ENCODE measurements at regions not wholly inside any gene's neighbourhood (a gene's known extent, or its start where the extent isn't known, plus 50 kb on each side); places are given as distances from the start of the nearest gene placed in this dataset.

GRCh38 chr2:120511536-120511935 is 165.6 kb downstream of the INHBB start:
- Histone ChIP-seq H2BK12ac (ENCODE audit: insufficient read length, low read depth, low read length) (no peak overlapping the region), H3K27me3 (ENCODE audit: insufficient read depth, low read length) (no peaks in the 10 kb centered on the region), H3K9ac (ENCODE audit: extremely low read depth, insufficient read length, low read length) (no peak overlapping the region), H4K5ac (ENCODE audit: insufficient read length, low read depth, low read length) (no peak overlapping the region), H2BK15ac (ENCODE audit: low read depth, low read length) (no peak overlapping the region), H3T11ph (ENCODE audit: low read length) (no peak overlapping the region), H3K56ac (ENCODE audit: insufficient read length, low read depth, low read length) (no peak overlapping the region), H3K18ac (ENCODE audit: insufficient read length, low read depth, low read length) (no peak overlapping the region), H3K79me1 (ENCODE audit: insufficient read depth, low read depth, low read length, poor library complexity, severe bottlenecking) (no peaks in the 10 kb centered on the region), H3K79me2 (ENCODE audit: insufficient read depth, low read length) (no peaks in the 10 kb centered on the region), H3K14ac (ENCODE audit: insufficient read depth, low read length) (no peak overlapping the region), H2AK5ac (ENCODE audit: insufficient read length, low read length) (no peak overlapping the region), H2AFZ (ENCODE audit: low read length) (no peak overlapping the region), H3K23me2 (ENCODE audit: insufficient read length, low read depth, low read length, poor library complexity, severe bottlenecking) (no peaks in the 10 kb centered on the region), H4K20me1 (ENCODE audit: control insufficient read depth, insufficient read depth, insufficient read length) (no peaks in the 10 kb centered on the region), H3K27ac (ENCODE audit: insufficient read length, low read depth, low read length) (no peak overlapping the region), H2BK20ac (ENCODE audit: low read depth, low read length, poor library complexity, severe bottlenecking) (no peak overlapping the region), H2BK120ac (ENCODE audit: low read depth, low read length, poor library complexity, severe bottlenecking) (no peak overlapping the region), H2BK5ac (ENCODE audit: insufficient read length, low read length) (no peak overlapping the region), H3K4me1 (ENCODE audit: insufficient read depth, low read length) (no peaks in the 10 kb centered on the region), H3K23ac (ENCODE audit: insufficient read length, low read depth, low read length) (no peak overlapping the region), H3K4me2 (ENCODE audit: insufficient read depth, insufficient read length, low read length) (no peak overlapping the region), H4K91ac (ENCODE audit: insufficient read length, low read depth, low read length) (no peak overlapping the region), H3K4ac (ENCODE audit: low read depth, low read length) (no peak overlapping the region), H3K9me3 (ENCODE audit: control insufficient read depth, low read depth, low read length) (no peaks in the 10 kb centered on the region), H4K8ac (replicated peaks; ENCODE audit: insufficient read length, low read depth, low read length) (no peak overlapping the region)
- no peak overlapping the region for H3K27ac Mint-ChIP-seq
- H3K27me3 Mint-ChIP-seq (ENCODE audit: low read depth) = peaks cover 88% of the 10 kb centered on the region
- H3K9me3 Mint-ChIP-seq = no peaks in the 10 kb centered on the region; a peak in 2 of 5 replicates
- no peak for DNase-seq
- H3K4me1 Mint-ChIP-seq = peaks cover 4 to 14% of the 10 kb centered on the region in 2 experiments
- no peaks in the 10 kb centered on the region for H3K36me3 Mint-ChIP-seq (ENCODE audit: insufficient read depth in 1 of 3, low read depth in 3 of 3)
- no peak for TF ChIP-seq CTCF (conservative IDR thresholded peaks at IDR 0.05)
- WGBS (ENCODE audit: extremely low coverage, insufficient read length, low lambda C conversion rate) = no CpG with 5 or more reads among the region's 18 CpGs
- H3K4me3 Mint-ChIP-seq = no peak overlapping the region

All from H9 (cell line).